ENCODE measurements at regions not wholly inside any gene's neighbourhood (a gene's known extent, or its start where the extent isn't known, plus 50 kb on each side); places are given as distances from the start of the nearest gene placed in this dataset.

DNA sequence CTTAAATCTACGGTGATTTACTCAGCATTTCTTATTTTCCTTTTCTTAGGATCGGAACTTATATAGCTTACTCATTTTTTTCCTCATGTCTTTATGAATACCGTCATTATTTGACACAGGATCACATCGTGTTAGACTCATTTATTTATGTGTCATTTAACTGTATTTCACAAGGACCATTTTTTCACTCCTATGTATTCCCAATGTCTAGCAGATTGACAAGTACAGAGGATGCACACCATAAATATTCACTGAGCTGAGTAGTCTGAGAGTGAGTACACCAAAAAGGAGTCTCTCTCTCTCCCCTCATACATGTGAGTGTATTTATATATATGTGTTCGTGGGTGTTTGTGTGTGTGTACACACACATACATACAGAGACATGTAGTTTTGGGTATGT, 573.5 kb downstream of the RNF144A start:
- Histone ChIP-seq H3K27me3 (ENCODE audit: control insufficient read depth in 2 of 2, insufficient read depth in 2 of 2, low read length in 2 of 2) (no peaks in the 10 kb centered on the region), H3K9me3 (replicated peaks; ENCODE audit: control insufficient read depth, insufficient read depth, low read depth, low read length) (no peaks in the 10 kb centered on the region), H3K9ac (ENCODE audit: insufficient read depth in 1 of 2, low read depth in 2 of 2, low read length in 2 of 2) (no peak overlapping the region), H3K4me2 (ENCODE audit: insufficient read depth, low read length) (no peak overlapping the region), H3K79me2 (ENCODE audit: control insufficient read depth, insufficient read depth, low read length) (no peaks in the 10 kb centered on the region), H3K4me3 (no peak overlapping the region), H4K20me1 (replicated peaks; ENCODE audit: control insufficient read depth, insufficient read depth, low read length) (no peaks in the 10 kb centered on the region), H3K4me1 (replicated peaks in 1 of 2; ENCODE audit: control insufficient read depth in 2 of 2, insufficient read depth in 2 of 2, low read length in 2 of 2) (no peaks in the 10 kb centered on the region), H3K36me3 (ENCODE audit: control insufficient read depth, insufficient read depth, low read length) (no peaks in the 10 kb centered on the region), H3K9me1 (ENCODE audit: control insufficient read depth, insufficient read depth, low read length) (no peaks in the 10 kb centered on the region), H2AFZ (ENCODE audit: low read depth, low read length) (no peak overlapping the region), H3K27ac (ENCODE audit: extremely low read depth, low read depth, low read length) (no peak overlapping the region)
- ChIA-PET POLR2A (no interaction called here), CTCF (ENCODE audit: low intra/inter-chr PET ratio) (no interaction called here)
- intact Hi-C loops (cut with micrococcal nuclease) (no loop called here), in situ Hi-C loops (cut with MboI) (no loop called here)
- ATAC-seq (no peak), DNase-seq (ENCODE audit: extremely low read depth in 1 of 4, low spot score in 3 of 4) (no peak), FAIRE-seq (no peak)
- no TSS peak for BruUV-seq (replicated peaks)
- TF ChIP-seq TEAD2 (tag; IDR thresholded peaks at IDR 0.05) (no peak), SAFB (IDR thresholded peaks at IDR 0.05; ENCODE audit: borderline replicate concordance, low read depth, low read length) (no peak), NCOA4 (IDR thresholded peaks at IDR 0.05; ENCODE audit: partially characterized antibody) (no peak), RFX7 (CRISPR knock-in tag; IDR thresholded peaks at IDR 0.05) (no peak), CBX8 (IDR thresholded peaks at IDR 0.05; ENCODE audit: borderline replicate concordance, extremely low read depth, low read depth, low read length, poor library complexity, severe bottlenecking) (no peak), E2F8 (IDR thresholded peaks at IDR 0.05; ENCODE audit: low read depth, partially characterized antibody) (no peak), TAF9B (IDR thresholded peaks at IDR 0.05; ENCODE audit: partially characterized antibody) (no peak), ZBED1 (IDR thresholded peaks at IDR 0.05) (no peak), GATAD2A (IDR thresholded peaks at IDR 0.05) (no peak)
- TF ChIP-seq, protein P1, sequence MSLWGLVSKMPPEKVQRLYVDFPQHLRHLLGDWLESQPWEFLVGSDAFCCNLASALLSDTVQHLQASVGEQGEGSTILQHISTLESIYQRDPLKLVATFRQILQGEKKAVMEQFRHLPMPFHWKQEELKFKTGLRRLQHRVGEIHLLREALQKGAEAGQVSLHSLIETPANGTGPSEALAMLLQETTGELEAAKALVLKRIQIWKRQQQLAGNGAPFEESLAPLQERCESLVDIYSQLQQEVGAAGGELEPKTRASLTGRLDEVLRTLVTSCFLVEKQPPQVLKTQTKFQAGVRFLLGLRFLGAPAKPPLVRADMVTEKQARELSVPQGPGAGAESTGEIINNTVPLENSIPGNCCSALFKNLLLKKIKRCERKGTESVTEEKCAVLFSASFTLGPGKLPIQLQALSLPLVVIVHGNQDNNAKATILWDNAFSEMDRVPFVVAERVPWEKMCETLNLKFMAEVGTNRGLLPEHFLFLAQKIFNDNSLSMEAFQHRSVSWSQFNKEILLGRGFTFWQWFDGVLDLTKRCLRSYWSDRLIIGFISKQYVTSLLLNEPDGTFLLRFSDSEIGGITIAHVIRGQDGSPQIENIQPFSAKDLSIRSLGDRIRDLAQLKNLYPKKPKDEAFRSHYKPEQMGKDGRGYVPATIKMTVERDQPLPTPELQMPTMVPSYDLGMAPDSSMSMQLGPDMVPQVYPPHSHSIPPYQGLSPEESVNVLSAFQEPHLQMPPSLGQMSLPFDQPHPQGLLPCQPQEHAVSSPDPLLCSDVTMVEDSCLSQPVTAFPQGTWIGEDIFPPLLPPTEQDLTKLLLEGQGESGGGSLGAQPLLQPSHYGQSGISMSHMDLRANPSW (CRISPR knock-in tag; IDR thresholded peaks at IDR 0.05) = no peak
- WGBS (ENCODE audit: insufficient coverage, low coverage, missing lambda C conversion rate) = 0% methylated on average over 5 of the region's 5 CpGs

All from K562 (cell line).